ENCODE measurements at regions not wholly inside any gene's neighbourhood (a gene's known extent, or its start where the extent isn't known, plus 50 kb on each side); places are given as distances from the start of the nearest gene placed in this dataset.

DNA sequence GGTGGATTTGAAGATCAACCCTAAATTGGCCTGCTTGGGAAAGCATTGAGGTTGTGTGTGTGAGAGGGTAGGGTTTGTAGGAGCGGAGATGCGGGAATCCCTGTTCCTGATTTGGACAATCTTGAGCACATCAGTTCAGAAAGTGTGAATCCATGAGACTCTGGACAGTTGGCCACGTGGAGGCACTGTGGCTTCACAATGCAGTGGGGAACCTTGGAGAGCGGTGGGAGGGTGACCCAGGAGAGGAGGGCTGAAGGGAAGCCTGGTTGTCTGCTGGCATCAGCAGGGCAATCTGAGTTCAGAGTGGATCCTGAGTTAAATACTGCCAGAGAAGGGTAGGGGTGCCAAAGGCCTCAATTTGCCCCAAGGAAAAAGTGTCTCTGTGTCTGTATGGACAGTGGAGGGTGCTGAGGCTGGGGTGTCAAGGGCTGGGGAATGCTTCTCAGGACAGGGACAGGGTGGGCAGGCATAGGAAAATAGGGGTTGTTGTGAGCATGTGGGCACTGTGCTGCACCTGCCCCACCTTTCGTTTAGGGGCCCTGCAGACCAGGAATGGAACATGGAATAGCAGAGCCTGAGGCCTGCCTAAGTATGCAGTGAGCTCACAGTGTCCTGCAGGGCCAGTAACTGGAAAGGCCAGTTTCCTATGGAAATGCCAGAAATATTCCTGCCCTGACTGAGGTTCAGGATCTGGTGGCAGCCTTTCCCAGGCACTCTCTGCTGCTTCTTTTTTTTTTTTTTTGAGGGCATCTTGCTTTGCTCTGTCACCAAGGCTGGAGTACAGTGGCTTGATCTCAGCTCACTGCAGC is 162.9 kb upstream of the PRSS58 start:
- H3K36me3 ChIP-seq: no peaks in the 10 kb centered on the region
- no peaks in the 10 kb centered on the region for H3K27me3 ChIP-seq
- H3K4me1 ChIP-seq: no peaks in the 10 kb centered on the region
- no peak overlapping the region for H3K4me3 ChIP-seq
- no peak overlapping the region for H3K27ac ChIP-seq
- TF ChIP-seq POLR2AphosphoS5 (IDR thresholded peaks at IDR 0.05) (no peak), POLR2A (IDR thresholded peaks at IDR 0.05) (no peak)
- TF ChIP-seq, protein P1, sequence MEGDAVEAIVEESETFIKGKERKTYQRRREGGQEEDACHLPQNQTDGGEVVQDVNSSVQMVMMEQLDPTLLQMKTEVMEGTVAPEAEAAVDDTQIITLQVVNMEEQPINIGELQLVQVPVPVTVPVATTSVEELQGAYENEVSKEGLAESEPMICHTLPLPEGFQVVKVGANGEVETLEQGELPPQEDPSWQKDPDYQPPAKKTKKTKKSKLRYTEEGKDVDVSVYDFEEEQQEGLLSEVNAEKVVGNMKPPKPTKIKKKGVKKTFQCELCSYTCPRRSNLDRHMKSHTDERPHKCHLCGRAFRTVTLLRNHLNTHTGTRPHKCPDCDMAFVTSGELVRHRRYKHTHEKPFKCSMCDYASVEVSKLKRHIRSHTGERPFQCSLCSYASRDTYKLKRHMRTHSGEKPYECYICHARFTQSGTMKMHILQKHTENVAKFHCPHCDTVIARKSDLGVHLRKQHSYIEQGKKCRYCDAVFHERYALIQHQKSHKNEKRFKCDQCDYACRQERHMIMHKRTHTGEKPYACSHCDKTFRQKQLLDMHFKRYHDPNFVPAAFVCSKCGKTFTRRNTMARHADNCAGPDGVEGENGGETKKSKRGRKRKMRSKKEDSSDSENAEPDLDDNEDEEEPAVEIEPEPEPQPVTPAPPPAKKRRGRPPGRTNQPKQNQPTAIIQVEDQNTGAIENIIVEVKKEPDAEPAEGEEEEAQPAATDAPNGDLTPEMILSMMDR (IDR thresholded peaks at IDR 0.05): no peak
- intact Hi-C loops (cut with DNase I; ENCODE audit: low total_unique reads): no loop called here
- H3K9me3 ChIP-seq: no peaks in the 10 kb centered on the region
- DNase-seq (ENCODE audit: low spot score in 2 of 2): no peak

DNA sequence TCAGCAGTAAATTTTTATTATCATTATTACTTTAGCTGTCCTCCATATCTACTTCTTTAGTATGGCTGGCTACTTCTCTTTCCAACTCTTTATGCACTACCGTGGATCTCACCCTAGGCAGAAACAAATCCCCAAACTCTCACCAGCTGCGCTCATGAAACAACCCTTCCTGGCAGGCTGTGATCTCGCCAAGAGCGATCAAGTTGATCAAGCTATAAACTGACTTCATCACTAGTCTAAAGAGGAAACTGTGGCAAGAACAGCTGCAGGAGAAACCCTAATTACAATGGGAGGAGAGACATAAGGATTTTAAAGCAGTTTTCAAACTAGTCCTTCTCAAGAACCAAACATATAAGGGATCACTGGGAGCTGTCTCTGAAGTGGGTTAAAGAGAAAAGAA is 160.5 kb upstream of the PRSS58 start:
- Histone ChIP-seq H3K36me3 (no peaks in the 10 kb centered on the region), H3K4me1 (no peaks in the 10 kb centered on the region), H3K9me3 (no peaks in the 10 kb centered on the region), H3K27ac (no peak overlapping the region), H3K27me3 (no peaks in the 10 kb centered on the region), H3K4me3 (no peak overlapping the region)
- DNase-seq (ENCODE audit: low spot score in 2 of 2): no peak
- TF ChIP-seq POLR2A (IDR thresholded peaks at IDR 0.05) (no peak), POLR2AphosphoS5 (IDR thresholded peaks at IDR 0.05) (no peak)
- TF ChIP-seq, protein P1 (IDR thresholded peaks at IDR 0.05): no peak
- intact Hi-C loops (cut with DNase I; ENCODE audit: low total_unique reads): no loop called here

DNA sequence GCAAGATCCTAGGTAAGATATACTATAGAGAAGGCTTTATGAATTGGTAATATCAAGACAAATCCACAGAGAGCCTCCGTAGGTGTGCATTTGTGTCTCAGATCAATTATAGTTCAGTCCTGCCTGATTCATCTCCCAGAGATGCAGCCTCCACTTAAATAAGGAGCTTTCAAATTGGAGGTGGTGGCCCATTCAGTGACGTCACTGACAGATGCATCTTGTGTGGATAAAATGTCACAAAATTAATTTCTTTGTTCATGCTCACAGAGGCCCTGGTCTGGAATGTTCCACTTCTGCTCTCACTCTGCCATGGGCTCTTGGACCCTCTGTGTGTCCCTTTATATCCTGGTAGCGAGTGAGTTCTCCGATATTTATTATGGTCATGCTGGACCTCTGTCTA is 157.1 kb upstream of the PRSS58 start:
- intact Hi-C loops (cut with DNase I; ENCODE audit: low total_unique reads): no loop called here
- Histone ChIP-seq H3K4me1 (no peaks in the 10 kb centered on the region), H3K27ac (no peak overlapping the region), H3K27me3 (no peaks in the 10 kb centered on the region), H3K36me3 (no peaks in the 10 kb centered on the region), H3K9me3 (no peaks in the 10 kb centered on the region), H3K4me3 (no peak overlapping the region)
- TF ChIP-seq, protein P1 (IDR thresholded peaks at IDR 0.05): no peak
- no peak for TF ChIP-seq POLR2A (IDR thresholded peaks at IDR 0.05)
- TF ChIP-seq POLR2AphosphoS5 (IDR thresholded peaks at IDR 0.05): no peak
- DNase-seq (ENCODE audit: low spot score in 2 of 2): no peak

DNA sequence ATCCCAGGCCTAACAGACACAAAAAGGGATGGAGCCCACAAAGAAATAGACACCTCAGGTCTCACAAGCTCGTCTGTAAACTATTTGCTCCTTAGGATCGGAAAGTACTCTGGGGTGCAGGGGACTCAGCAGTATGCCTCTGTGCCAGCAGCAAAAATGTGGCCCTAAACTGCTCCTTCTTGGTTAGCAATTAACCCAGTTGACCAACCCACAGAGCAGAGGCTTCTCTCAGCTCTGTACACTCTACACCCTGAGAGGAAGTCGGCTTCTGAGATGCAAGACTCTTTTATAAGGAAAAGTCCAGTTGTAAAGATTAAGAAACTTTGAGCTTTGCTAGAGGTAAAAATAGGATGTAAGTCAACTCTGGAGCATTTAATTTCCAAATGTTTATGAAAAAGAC is 156.3 kb upstream of the PRSS58 start:
- TF ChIP-seq POLR2A (IDR thresholded peaks at IDR 0.05) (no peak), POLR2AphosphoS5 (IDR thresholded peaks at IDR 0.05) (no peak)
- TF ChIP-seq, protein P1 (IDR thresholded peaks at IDR 0.05): no peak
- H3K4me1 ChIP-seq: no peaks in the 10 kb centered on the region
- H3K27me3 ChIP-seq: no peaks in the 10 kb centered on the region
- H3K9me3 ChIP-seq: no peaks in the 10 kb centered on the region
- H3K36me3 ChIP-seq: no peaks in the 10 kb centered on the region
- H3K27ac ChIP-seq: no peak overlapping the region
- DNase-seq (ENCODE audit: low spot score in 2 of 2): no peak
- intact Hi-C loops (cut with DNase I; ENCODE audit: low total_unique reads): no loop called here
- no peak overlapping the region for H3K4me3 ChIP-seq

DNA sequence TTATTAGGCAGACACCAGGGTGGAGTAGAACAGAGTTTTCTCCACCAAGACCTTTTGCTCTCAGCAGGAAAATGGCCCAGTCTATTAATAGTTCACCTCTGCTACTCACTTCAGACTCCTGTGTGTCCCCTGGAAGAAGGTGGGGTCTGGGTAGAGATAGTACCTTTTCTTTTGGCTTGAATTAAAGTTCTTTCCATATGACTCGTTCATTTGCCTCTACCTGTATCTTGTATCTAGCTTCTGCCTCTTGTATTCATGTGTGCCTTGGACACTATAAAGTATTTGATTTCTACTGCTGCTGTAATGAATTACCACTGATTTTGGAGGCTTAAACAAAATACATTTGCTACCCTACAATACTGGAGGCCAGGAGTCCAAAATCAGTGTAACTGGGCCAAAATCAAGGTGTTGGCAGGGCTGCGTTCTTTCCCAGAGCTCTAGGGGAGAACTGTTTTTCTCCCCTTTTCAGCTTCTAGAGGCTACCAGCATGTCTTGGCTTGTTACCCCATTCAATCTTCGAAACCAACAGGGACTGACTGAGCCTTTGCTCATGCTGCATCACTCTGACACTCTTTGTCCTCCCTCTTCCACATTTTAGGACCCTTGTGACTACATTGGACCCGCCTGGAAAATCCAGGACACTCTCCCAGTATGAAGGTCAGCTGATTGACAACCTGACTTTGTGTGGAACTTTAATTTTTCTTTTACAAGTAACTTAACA is 155.6 kb upstream of the PRSS58 start:
- H3K4me3 ChIP-seq: no peak overlapping the region
- no peak for TF ChIP-seq POLR2AphosphoS5 (IDR thresholded peaks at IDR 0.05)
- no peak for TF ChIP-seq POLR2A (IDR thresholded peaks at IDR 0.05)
- TF ChIP-seq, protein P1 (IDR thresholded peaks at IDR 0.05): no peak
- no peaks in the 10 kb centered on the region for H3K4me1 ChIP-seq
- H3K27me3 ChIP-seq: no peaks in the 10 kb centered on the region
- H3K27ac ChIP-seq: no peak overlapping the region
- no peak for DNase-seq (ENCODE audit: low spot score in 2 of 2)
- H3K9me3 ChIP-seq: no peaks in the 10 kb centered on the region
- intact Hi-C loops (cut with DNase I; ENCODE audit: low total_unique reads): no loop called here
- no peaks in the 10 kb centered on the region for H3K36me3 ChIP-seq

Data from breast epithelium (tissue), 4 donors.